GM12878 (cell line): ENCODE measurements at regions not wholly inside any gene's neighbourhood (a gene's known extent, or its start where the extent isn't known, plus 50 kb on each side); places are given as distances from the start of the nearest gene placed in this dataset.

ENCODE experiments used
- EGR1 ChIP-seq, 2 experiments: IDR thresholded peaks; 1 replicate in 1 of 2; 2 replicates in 1 of 2; pipeline ENCODE4 v1.6.1; 2011 to 2012; ENCODE audit warnings: low read depth in 2 of 2, low read length in 2 of 2, borderline replicate concordance in 1 of 2, mild to moderate bottlenecking in 1 of 2, moderate library complexity in 1 of 2
- ESRRA ChIP-seq: IDR thresholded peaks from 2 replicates; pipeline ENCODE4 v1.6.1; 2012; ENCODE audit warnings: mild to moderate bottlenecking, low read length, improper control_type of control experiment
- KAT2A ChIP-seq: conservative IDR thresholded peaks from 2 replicates; pipeline ENCODE4 v1.6.1; 2011; ENCODE audit warnings: low read depth, low read length; ENCODE audit not compliant: control insufficient read depth
- PAX5 ChIP-seq: IDR thresholded peaks from 2 replicates; pipeline ENCODE4 v1.6.1; 2011; ENCODE audit warnings: low read depth, low read length, borderline replicate concordance
- POLR2AphosphoS5 ChIP-seq: IDR thresholded peaks from 2 replicates; pipeline ENCODE4 v1.6.1; 2011; ENCODE audit warnings: mild to moderate bottlenecking, low read length, inconsistent platforms
- RAD21 ChIP-seq: IDR thresholded peaks from 2 replicates; pipeline ENCODE4 v1.6.1; 2011; ENCODE audit warnings: mild to moderate bottlenecking, low read depth, low read length, moderate library complexity; ENCODE audit not compliant: insufficient read depth
- RB1 ChIP-seq: fragments of 450-650 bp; formaldehyde crosslinking; IDR thresholded peaks from 2 replicates; pipeline ENCODE4 v1.6.1; 2017; ENCODE audit warnings: mild to moderate bottlenecking, borderline replicate concordance
- RBBP5 ChIP-seq: fragments of 200-600 bp; sonication (generic); conservative IDR thresholded peaks from 2 replicates; pipeline ENCODE4 v1.6.1; 2016
- RELA ChIP-seq: fragments of 450-650 bp; IDR thresholded peaks from 2 replicates; pipeline ENCODE4 v1.8.0; 2014; ENCODE audit warnings: borderline replicate concordance; ENCODE audit not compliant: partially characterized antibody
- SP1 ChIP-seq: IDR thresholded peaks from one replicate; pipeline ENCODE4 v1.6.1; 2011; ENCODE audit warnings: low read depth, low read length
- SREBF2 ChIP-seq: IDR thresholded peaks from 2 replicates; pipeline ENCODE4 v1.6.1; 2012; ENCODE audit warnings: mild to moderate bottlenecking, low read length
- SUZ12 ChIP-seq: fragments of 200-600 bp; sonication (generic); IDR thresholded peaks from one replicate; pipeline ENCODE4 v1.6.1; 2018; ENCODE audit warnings: antibody characterized with exemption, mild to moderate bottlenecking; ENCODE audit not compliant: unreplicated experiment
- TAF1 ChIP-seq: IDR thresholded peaks from 2 replicates; pipeline ENCODE4 v1.6.1; 2011; ENCODE audit warnings: mild to moderate bottlenecking, low read depth, low read length, borderline replicate concordance
- TARDBP ChIP-seq: IDR thresholded peaks from 2 replicates; pipeline ENCODE4 v1.6.1; 2016; ENCODE audit warnings: borderline replicate concordance
- TCF3 ChIP-seq: IDR thresholded peaks from 2 replicates; pipeline ENCODE4 v1.6.1; 2012; ENCODE audit warnings: low read depth, mild to moderate bottlenecking, low read length, borderline replicate concordance; ENCODE audit not compliant: insufficient read depth
- WRNIP1 ChIP-seq: IDR thresholded peaks from 2 replicates; pipeline ENCODE4 v1.6.1; 2011; ENCODE audit warnings: low read depth, low read length, improper control_type of control experiment, borderline replicate concordance
- ZBED1 ChIP-seq: IDR thresholded peaks from 2 replicates; pipeline ENCODE4 v1.6.1; 2016; ENCODE audit warnings: borderline replicate concordance
- ZNF207 ChIP-seq: fragments of 450-650 bp; IDR thresholded peaks from 2 replicates; pipeline ENCODE4 v1.6.1; 2014; ENCODE audit warnings: antibody characterized with exemption, mild to moderate bottlenecking, borderline replicate concordance
- TF ChIP-seq, protein P1 (sequence below): fragments of 450-650 bp; formaldehyde crosslinking; IDR thresholded peaks from 2 replicates; pipeline ENCODE4 v1.5.0; 2022; ENCODE audit warnings: mild to moderate bottlenecking, missing genetic modification characterization
- TF ChIP-seq, protein P2 (sequence below): fragments of 450-650 bp; formaldehyde crosslinking; IDR thresholded peaks from 2 replicates; pipeline ENCODE4 v1.4.0; 2020; ENCODE audit warnings: mild to moderate bottlenecking, moderate library complexity
- TF ChIP-seq, protein P3 (sequence below): fragments of 450-650 bp; IDR thresholded peaks from 2 replicates; pipeline ENCODE4 v1.6.1; 2017; ENCODE audit warnings: mild to moderate bottlenecking, low read depth, inconsistent platforms; ENCODE audit not compliant: poor library complexity, severe bottlenecking
- TF ChIP-seq, protein P4 (sequence below): IDR thresholded peaks from 2 replicates; pipeline ENCODE4 v1.6.1; 2012; ENCODE audit warnings: low read depth, low read length, improper control_type of control experiment

GRCh38 chr2:30332791-30333453 lies 101.6 kb downstream of the LBH start (continued):
- TF ChIP-seq, protein P1, sequence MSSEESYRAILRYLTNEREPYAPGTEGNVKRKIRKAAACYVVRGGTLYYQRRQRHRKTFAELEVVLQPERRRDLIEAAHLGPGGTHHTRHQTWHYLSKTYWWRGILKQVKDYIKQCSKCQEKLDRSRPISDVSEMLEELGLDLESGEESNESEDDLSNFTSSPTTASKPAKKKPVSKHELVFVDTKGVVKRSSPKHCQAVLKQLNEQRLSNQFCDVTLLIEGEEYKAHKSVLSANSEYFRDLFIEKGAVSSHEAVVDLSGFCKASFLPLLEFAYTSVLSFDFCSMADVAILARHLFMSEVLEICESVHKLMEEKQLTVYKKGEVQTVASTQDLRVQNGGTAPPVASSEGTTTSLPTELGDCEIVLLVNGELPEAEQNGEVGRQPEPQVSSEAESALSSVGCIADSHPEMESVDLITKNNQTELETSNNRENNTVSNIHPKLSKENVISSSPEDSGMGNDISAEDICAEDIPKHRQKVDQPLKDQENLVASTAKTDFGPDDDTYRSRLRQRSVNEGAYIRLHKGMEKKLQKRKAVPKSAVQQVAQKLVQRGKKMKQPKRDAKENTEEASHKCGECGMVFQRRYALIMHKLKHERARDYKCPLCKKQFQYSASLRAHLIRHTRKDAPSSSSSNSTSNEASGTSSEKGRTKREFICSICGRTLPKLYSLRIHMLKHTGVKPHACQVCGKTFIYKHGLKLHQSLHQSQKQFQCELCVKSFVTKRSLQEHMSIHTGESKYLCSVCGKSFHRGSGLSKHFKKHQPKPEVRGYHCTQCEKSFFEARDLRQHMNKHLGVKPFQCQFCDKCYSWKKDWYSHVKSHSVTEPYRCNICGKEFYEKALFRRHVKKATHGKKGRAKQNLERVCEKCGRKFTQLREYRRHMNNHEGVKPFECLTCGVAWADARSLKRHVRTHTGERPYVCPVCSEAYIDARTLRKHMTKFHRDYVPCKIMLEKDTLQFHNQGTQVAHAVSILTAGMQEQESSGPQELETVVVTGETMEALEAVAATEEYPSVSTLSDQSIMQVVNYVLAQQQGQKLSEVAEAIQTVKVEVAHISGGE (CRISPR knock-in tag), result no peak
- TF ChIP-seq EGR1 (IDR thresholded peaks at IDR 0.05; ENCODE audit: borderline replicate concordance in 1 of 2, low read depth in 2 of 2, low read length in 2 of 2) (peak in 1 of 2 experiments; percentile 96; a peak in 2 of 3 replicates), POLR2AphosphoS5 (no peak; the same call in 1 of the 2 replicates), RBBP5 (no peak), RELA (peak; percentile 90), WRNIP1 (no peak), TAF1 (0 out of 2 replicates have a peak, but pooled peaks have one; percentile 44), RB1 (no peak), RAD21 (peak; percentile 14; the same call in 1 of the 2 replicates), ZNF207 (no peak), KAT2A (no peak), ZBED1 (peak; percentile 51; the same call in 1 of the 2 replicates), TCF3 (no peak), SP1 (no peak), SUZ12 (no peak), SREBF2 (no peak), PAX5 (0 out of 2 replicates have a peak, but pooled peaks have one; percentile 29), TARDBP (no peak), ESRRA (no peak)
- TF ChIP-seq, protein P2, sequence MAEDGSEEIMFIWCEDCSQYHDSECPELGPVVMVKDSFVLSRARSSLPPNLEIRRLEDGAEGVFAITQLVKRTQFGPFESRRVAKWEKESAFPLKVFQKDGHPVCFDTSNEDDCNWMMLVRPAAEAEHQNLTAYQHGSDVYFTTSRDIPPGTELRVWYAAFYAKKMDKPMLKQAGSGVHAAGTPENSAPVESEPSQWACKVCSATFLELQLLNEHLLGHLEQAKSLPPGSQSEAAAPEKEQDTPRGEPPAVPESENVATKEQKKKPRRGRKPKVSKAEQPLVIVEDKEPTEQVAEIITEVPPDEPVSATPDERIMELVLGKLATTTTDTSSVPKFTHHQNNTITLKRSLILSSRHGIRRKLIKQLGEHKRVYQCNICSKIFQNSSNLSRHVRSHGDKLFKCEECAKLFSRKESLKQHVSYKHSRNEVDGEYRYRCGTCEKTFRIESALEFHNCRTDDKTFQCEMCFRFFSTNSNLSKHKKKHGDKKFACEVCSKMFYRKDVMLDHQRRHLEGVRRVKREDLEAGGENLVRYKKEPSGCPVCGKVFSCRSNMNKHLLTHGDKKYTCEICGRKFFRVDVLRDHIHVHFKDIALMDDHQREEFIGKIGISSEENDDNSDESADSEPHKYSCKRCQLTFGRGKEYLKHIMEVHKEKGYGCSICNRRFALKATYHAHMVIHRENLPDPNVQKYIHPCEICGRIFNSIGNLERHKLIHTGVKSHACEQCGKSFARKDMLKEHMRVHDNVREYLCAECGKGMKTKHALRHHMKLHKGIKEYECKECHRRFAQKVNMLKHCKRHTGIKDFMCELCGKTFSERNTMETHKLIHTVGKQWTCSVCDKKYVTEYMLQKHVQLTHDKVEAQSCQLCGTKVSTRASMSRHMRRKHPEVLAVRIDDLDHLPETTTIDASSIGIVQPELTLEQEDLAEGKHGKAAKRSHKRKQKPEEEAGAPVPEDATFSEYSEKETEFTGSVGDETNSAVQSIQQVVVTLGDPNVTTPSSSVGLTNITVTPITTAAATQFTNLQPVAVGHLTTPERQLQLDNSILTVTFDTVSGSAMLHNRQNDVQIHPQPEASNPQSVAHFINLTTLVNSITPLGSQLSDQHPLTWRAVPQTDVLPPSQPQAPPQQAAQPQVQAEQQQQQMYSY (CRISPR knock-in tag), result no peak
- TF ChIP-seq, protein P3, sequence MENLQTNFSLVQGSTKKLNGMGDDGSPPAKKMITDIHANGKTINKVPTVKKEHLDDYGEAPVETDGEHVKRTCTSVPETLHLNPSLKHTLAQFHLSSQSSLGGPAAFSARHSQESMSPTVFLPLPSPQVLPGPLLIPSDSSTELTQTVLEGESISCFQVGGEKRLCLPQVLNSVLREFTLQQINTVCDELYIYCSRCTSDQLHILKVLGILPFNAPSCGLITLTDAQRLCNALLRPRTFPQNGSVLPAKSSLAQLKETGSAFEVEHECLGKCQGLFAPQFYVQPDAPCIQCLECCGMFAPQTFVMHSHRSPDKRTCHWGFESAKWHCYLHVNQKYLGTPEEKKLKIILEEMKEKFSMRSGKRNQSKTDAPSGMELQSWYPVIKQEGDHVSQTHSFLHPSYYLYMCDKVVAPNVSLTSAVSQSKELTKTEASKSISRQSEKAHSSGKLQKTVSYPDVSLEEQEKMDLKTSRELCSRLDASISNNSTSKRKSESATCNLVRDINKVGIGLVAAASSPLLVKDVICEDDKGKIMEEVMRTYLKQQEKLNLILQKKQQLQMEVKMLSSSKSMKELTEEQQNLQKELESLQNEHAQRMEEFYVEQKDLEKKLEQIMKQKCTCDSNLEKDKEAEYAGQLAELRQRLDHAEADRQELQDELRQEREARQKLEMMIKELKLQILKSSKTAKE, result peak; percentile 72
- TF ChIP-seq, protein P4, sequence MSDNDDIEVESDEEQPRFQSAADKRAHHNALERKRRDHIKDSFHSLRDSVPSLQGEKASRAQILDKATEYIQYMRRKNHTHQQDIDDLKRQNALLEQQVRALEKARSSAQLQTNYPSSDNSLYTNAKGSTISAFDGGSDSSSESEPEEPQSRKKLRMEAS, result no peak
